ENCODE measurements at regions not wholly inside any gene's neighbourhood (a gene's known extent, or its start where the extent isn't known, plus 50 kb on each side); places are given as distances from the start of the nearest gene placed in this dataset.

DNA sequence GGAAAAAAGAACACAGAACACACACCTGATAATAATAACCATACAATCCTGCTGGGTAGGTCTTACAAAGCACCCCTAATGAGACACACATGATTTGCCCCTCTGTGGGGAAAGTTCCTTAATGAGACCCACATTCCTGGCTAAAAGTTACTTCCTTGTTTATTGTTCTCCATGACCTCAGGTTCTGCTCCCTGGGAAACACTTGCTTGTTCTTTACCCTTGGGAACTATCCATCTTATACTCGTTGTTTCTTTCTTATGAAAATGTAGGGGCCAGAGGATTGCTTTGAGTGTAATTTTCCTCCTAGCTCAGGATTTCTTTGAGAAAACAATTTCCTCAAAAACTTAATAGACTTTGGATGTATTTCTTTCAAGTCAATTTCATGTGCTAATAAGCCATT is 52.1 kb upstream of the PCDH10 start:
- DNase-seq: no peak

All from NCI-H1930 (cell line).